ENCODE measurements at regions not wholly inside any gene's neighbourhood (a gene's known extent, or its start where the extent isn't known, plus 50 kb on each side); places are given as distances from the start of the nearest gene placed in this dataset.

GRCh38 chr2:208708486-208708885, 301.9 kb downstream of the PTH2R start:
- no peak overlapping the region for H3K4me3 ChIP-seq (ENCODE audit: low read depth, low read length)
- DNase-seq (ENCODE audit: low read depth, low spot score): no peak
- in situ Hi-C loops (cut with HindIII; ENCODE audit: low sequenced_read_pairs): no loop called here
- TF ChIP-seq, protein P1, sequence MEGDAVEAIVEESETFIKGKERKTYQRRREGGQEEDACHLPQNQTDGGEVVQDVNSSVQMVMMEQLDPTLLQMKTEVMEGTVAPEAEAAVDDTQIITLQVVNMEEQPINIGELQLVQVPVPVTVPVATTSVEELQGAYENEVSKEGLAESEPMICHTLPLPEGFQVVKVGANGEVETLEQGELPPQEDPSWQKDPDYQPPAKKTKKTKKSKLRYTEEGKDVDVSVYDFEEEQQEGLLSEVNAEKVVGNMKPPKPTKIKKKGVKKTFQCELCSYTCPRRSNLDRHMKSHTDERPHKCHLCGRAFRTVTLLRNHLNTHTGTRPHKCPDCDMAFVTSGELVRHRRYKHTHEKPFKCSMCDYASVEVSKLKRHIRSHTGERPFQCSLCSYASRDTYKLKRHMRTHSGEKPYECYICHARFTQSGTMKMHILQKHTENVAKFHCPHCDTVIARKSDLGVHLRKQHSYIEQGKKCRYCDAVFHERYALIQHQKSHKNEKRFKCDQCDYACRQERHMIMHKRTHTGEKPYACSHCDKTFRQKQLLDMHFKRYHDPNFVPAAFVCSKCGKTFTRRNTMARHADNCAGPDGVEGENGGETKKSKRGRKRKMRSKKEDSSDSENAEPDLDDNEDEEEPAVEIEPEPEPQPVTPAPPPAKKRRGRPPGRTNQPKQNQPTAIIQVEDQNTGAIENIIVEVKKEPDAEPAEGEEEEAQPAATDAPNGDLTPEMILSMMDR (IDR thresholded peaks at IDR 0.05; ENCODE audit: low read depth, low read length): no peak

DNA sequence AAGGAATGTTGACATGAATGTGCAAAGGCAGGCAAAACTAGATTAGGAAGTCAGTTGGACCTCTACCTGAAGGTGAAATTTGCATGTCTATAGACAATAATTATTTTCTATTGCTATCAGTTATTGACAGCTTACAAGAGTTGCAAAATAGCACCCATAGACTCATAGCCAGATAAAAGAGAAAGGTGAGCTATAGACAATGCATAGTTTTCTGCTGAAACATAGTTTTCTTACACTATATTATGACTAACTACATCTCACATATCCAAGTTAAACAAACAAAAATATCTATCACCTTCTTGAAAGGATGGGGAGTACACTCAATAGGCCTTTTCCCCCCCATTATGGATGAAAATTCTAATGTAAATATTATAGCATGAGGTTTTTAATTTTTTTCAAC, 305.0 kb downstream of the PTH2R start:
- TF ChIP-seq, protein P1 (IDR thresholded peaks at IDR 0.05; ENCODE audit: low read depth, low read length): no peak
- DNase-seq (ENCODE audit: low read depth, low spot score): no peak
- in situ Hi-C loops (cut with HindIII; ENCODE audit: low sequenced_read_pairs): no loop called here
- H3K4me3 ChIP-seq (ENCODE audit: low read depth, low read length): no peak overlapping the region

GRCh38 chr2:208713066-208713745, 306.6 kb downstream of the PTH2R start:
- no peak for DNase-seq (ENCODE audit: low read depth, low spot score)
- in situ Hi-C loops (cut with HindIII; ENCODE audit: low sequenced_read_pairs): no loop called here
- TF ChIP-seq, protein P1 (IDR thresholded peaks at IDR 0.05; ENCODE audit: low read depth, low read length): no peak
- H3K4me3 ChIP-seq (ENCODE audit: low read depth, low read length): no peak overlapping the region

DNA sequence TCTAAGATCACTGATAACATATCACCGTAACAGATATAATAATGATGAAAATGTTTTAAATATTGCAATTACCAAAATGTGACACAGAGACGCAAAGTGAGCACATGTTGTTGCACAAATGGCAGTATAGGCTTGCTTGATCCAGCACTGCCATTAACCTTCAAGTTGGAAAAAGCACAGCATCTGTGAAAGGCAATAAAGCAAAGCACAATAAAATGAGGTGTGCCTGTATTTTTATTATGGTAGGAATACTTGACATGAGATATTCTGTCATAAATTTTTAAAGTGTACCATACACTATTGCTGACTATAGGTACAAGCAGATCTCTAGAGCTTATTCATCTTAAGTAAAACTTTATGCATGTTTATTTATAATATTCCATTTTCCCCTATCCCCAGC, 312.2 kb downstream of the PTH2R start:
- DNase-seq (ENCODE audit: low read depth, low spot score): no peak
- in situ Hi-C loops (cut with HindIII; ENCODE audit: low sequenced_read_pairs): no loop called here
- TF ChIP-seq, protein P1 (IDR thresholded peaks at IDR 0.05; ENCODE audit: low read depth, low read length): no peak
- H3K4me3 ChIP-seq (ENCODE audit: low read depth, low read length): no peak overlapping the region

DNA sequence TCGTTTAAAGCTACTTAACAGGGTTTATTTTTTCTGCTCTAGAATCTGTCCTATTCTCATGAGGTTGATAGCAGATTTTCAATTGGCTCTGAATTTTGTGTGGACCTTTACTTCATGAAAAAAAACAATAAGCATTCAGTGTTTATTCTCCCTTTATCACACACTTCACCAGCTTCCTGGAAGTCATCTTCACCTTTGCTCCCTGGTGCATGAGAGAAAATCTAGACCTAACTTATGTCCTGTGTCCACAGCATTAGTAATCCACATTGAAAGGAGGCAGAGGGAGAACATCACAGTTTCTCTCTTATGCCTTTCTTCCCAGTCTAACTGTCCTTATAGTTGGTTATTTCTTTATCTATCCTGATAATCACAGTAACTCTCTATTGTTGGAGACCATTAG, 316.1 kb downstream of the PTH2R start:
- H3K4me3 ChIP-seq (ENCODE audit: low read depth, low read length): no peak overlapping the region
- TF ChIP-seq, protein P1 (IDR thresholded peaks at IDR 0.05; ENCODE audit: low read depth, low read length): no peak
- in situ Hi-C loops (cut with HindIII; ENCODE audit: low sequenced_read_pairs): no loop called here
- no peak for DNase-seq (ENCODE audit: low read depth, low spot score)

DNA sequence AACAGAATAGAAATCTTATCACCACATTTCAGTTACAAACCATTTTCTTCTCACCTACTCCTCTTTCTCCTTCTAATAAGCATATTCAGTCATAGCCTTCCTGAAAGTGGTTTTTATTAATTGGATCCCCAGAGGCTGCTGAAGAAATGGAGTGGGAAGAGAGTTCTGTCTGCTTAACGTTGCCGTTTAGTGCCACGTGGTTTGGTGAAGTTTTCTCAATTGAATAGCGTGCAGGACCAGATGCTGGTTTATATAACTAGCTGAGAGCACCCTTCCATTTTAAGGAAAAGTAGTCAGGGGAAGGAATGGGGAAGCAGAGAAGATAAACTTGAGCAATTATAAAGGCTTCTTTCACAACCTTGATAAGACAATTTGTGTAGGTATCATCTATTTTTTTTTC, 318.7 kb downstream of the PTH2R start:
- no peak overlapping the region for H3K4me3 ChIP-seq (ENCODE audit: low read depth, low read length)
- in situ Hi-C loops (cut with HindIII; ENCODE audit: low sequenced_read_pairs): no loop called here
- no peak for DNase-seq (ENCODE audit: low read depth, low spot score)
- TF ChIP-seq, protein P1 (IDR thresholded peaks at IDR 0.05; ENCODE audit: low read depth, low read length): no peak

All from astrocyte of the spinal cord (primary cell).